Activated CD8-positive, alpha-beta T cell treated with anti-CD3 and anti-CD28 coated beads for 36 hours (primary cell): ENCODE measurements at regions not wholly inside any gene's neighbourhood (a gene's known extent, or its start where the extent isn't known, plus 50 kb on each side); places are given as distances from the start of the nearest gene placed in this dataset.

Experiments
- ATAC-seq: fragments of 200-7000 bp; cut with Tn5 transposase; one replicate; pipeline ENCODE4 v1.10.0; 2021; ENCODE audit warnings: mild to moderate bottlenecking, moderate library complexity
- CTCF ChIA-PET: fragments of 350-600 bp; sonication (Branson Sonifier 250); formaldehyde crosslinking; loops from one replicate; lab custom pipeline; 2021; ENCODE audit warnings: antibody characterized with exemption; lab: Charles Lee
- POLR2A ChIA-PET: fragments of 350-600 bp; sonication (Branson Sonifier 250); formaldehyde crosslinking; loops from one replicate; lab custom pipeline; 2021; ENCODE audit warnings: antibody characterized with exemption; lab: Charles Lee
- DNase-seq: peaks from one replicate; pipeline ENCODE4 v3.0.0-alpha.2; 2020
- H3K27ac Mint-ChIP-seq: one replicate; pipeline ENCODE4 v1.8.0; 2021; ENCODE audit warnings: mild to moderate bottlenecking, mixed read lengths
- H3K27me3 Mint-ChIP-seq: one replicate; pipeline ENCODE4 v1.8.0; 2021; ENCODE audit warnings: mixed read lengths
- H3K36me3 Mint-ChIP-seq: one replicate; pipeline ENCODE4 v1.8.0; 2021; ENCODE audit warnings: low read depth, mixed read lengths
- H3K4me1 Mint-ChIP-seq: one replicate; pipeline ENCODE4 v1.8.0; 2021; ENCODE audit warnings: low read depth, mixed read lengths
- H3K4me3 Mint-ChIP-seq: one replicate; pipeline ENCODE4 v1.8.0; 2021; ENCODE audit warnings: mild to moderate bottlenecking, moderate library complexity, mixed read lengths
- H3K9me3 Mint-ChIP-seq: one replicate; pipeline ENCODE4 v1.8.0; 2021; ENCODE audit warnings: mixed read lengths
- intact Hi-C: fragments of 100-400 bp; cut with micrococcal nuclease; formaldehyde crosslinking; loops from one replicate; pipeline ENCODE4 v1.10.0; 2022
- TF ChIP-seq, protein P1 (sequence below): fragments of 200-600 bp; IDR thresholded peaks from one replicate; pipeline ENCODE4 v1.8.0; 2022; ENCODE audit warnings: antibody characterized with exemption, mild to moderate bottlenecking

DNA sequence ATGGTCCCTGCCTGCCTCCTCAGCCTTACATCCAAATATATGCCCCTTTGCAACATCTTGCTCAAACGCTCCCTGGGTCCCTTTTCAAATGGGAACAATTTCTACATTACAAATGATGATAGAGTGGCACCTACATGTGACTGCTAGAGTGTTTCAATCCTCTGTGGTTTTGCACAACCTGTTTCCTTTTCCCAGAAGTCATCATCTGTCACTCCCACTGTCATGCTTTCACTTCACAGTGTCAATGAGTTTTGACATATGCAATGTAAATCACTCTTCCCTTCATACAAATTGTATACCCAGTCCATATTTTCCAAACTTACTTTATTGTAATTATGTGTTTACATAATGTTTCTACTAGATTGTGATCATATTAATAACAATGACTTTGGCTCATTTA, 887.3 kb downstream of the TDRD15 start:
- H3K36me3 Mint-ChIP-seq = no peaks in the 10 kb centered on the region
- intact Hi-C loops = no loop called here
- TF ChIP-seq, protein P1, sequence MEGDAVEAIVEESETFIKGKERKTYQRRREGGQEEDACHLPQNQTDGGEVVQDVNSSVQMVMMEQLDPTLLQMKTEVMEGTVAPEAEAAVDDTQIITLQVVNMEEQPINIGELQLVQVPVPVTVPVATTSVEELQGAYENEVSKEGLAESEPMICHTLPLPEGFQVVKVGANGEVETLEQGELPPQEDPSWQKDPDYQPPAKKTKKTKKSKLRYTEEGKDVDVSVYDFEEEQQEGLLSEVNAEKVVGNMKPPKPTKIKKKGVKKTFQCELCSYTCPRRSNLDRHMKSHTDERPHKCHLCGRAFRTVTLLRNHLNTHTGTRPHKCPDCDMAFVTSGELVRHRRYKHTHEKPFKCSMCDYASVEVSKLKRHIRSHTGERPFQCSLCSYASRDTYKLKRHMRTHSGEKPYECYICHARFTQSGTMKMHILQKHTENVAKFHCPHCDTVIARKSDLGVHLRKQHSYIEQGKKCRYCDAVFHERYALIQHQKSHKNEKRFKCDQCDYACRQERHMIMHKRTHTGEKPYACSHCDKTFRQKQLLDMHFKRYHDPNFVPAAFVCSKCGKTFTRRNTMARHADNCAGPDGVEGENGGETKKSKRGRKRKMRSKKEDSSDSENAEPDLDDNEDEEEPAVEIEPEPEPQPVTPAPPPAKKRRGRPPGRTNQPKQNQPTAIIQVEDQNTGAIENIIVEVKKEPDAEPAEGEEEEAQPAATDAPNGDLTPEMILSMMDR = no peak
- no peak for DNase-seq
- ChIA-PET CTCF (no interaction called here), POLR2A (no interaction called here)
- H3K27ac Mint-ChIP-seq = no peak overlapping the region
- peaks cover 16% of the 10 kb centered on the region for H3K9me3 Mint-ChIP-seq
- no peak overlapping the region for H3K4me3 Mint-ChIP-seq
- H3K27me3 Mint-ChIP-seq = no peaks in the 10 kb centered on the region
- no peaks in the 10 kb centered on the region for H3K4me1 Mint-ChIP-seq
- ATAC-seq = no peak

DNA sequence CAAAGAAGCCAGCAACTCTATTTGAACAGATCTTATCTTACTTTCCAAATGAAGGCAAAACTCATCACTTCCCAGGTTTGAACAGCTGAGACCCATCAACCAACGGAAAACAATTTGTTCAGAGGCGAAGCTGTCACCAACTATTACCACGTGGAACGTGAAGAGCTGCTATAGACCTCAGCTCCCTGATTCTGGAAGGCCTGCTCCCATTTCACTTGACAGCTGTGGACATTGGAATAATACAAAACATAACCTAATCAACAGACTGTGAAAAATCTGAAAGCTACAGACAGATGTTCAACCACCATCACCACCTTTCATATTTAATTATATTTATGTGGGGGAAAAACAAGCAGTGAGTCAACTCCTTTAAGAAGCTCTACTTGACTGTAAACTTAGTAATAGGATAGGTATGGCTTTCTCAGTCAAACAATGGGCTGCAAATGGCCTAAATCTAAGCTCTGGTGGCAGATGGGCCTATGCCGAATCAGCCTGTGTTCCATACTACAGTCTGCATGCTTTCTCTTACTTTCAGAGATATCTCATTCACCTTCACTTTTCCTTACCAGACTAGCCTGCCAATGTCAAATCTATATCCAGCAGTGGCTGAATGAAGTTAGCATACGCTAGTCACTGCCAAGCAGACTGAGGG, 896.4 kb downstream of the TDRD15 start:
- intact Hi-C loops = no loop called here
- TF ChIP-seq, protein P1 = no peak
- Mint-ChIP-seq H3K27me3 (no peaks in the 10 kb centered on the region), H3K27ac (no peak overlapping the region), H3K4me3 (no peak overlapping the region), H3K36me3 (no peaks in the 10 kb centered on the region), H3K4me1 (no peaks in the 10 kb centered on the region), H3K9me3 (peaks cover 10% of the 10 kb centered on the region)
- no peak for ATAC-seq
- POLR2A ChIA-PET = no interaction called here
- no peak for DNase-seq
- CTCF ChIA-PET = no interaction called here

DNA sequence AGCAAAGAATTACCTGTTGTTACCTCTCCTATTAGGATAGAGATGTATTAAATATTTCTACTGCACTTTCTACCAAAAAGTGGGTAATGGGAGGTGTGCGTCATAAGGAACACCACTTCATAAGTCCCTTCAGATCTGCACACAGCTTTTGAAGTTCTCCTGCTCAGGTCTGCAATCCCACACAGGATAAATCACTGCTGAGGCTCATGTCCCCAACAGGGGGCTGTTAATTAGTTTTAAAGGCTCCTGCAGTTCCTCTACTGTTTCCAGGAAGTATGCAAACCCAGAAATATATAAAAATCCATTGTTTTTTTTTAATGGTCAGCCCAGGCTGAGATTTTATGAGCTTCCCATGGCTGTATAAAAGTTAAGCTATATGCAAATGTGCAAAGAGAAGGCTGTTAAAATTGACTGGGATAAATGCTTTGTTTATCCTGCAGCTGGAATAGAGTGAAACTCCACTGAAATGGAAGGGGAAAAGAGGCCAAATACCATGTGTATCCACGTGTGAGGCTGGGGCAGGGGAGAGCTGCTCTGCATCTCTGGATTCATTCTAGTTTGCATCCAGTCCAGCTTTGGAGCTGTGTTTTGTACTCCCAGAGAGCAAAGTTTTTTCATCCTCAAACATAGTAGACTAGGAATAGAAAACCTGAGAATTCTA, 903.7 kb downstream of the TDRD15 start:
- POLR2A ChIA-PET = no interaction called here
- no peak for ATAC-seq

DNA sequence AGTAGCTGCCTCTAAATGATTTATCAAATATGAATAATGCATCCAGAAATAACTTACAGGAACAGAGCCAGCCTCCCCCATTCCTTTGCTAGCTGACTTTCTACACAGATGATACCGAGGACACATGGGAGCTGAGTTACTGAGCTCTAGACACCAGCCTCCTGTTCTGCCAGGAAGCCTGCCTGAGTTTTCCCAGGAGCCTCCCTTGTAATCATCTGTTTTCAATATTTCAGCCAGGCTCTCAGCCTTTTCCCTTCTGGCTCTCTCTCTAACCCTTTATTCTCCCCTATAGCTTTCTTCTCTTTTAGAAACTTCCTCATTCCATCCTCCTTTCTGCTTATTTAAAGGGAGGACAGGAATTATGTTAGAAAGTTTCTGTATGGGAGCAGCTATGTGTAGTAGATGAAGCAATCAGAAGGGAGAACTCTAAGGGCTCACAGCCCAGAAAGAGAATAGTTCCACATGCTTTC, 911.6 kb downstream of the TDRD15 start:
- no peaks in the 10 kb centered on the region for H3K9me3 Mint-ChIP-seq
- no peaks in the 10 kb centered on the region for H3K4me1 Mint-ChIP-seq
- intact Hi-C loops = no loop called here
- no peak overlapping the region for H3K4me3 Mint-ChIP-seq
- no peaks in the 10 kb centered on the region for H3K36me3 Mint-ChIP-seq
- no peak overlapping the region for H3K27ac Mint-ChIP-seq
- DNase-seq (no peak), ATAC-seq (no peak)
- CTCF ChIA-PET = no interaction called here
- TF ChIP-seq, protein P1 = no peak
- no peaks in the 10 kb centered on the region for H3K27me3 Mint-ChIP-seq
- POLR2A ChIA-PET = no interaction called here

More for the DNA sequence above, 903.7 kb downstream of the TDRD15 start:
- TF ChIP-seq, protein P1 = no peak
- Mint-ChIP-seq H3K36me3 (no peaks in the 10 kb centered on the region), H3K4me3 (no peak overlapping the region), H3K27me3 (no peaks in the 10 kb centered on the region), H3K4me1 (no peaks in the 10 kb centered on the region), H3K27ac (no peak overlapping the region), H3K9me3 (peaks cover 5% of the 10 kb centered on the region)
- intact Hi-C loops = no loop called here
- CTCF ChIA-PET = no interaction called here
- no peak for DNase-seq

DNA sequence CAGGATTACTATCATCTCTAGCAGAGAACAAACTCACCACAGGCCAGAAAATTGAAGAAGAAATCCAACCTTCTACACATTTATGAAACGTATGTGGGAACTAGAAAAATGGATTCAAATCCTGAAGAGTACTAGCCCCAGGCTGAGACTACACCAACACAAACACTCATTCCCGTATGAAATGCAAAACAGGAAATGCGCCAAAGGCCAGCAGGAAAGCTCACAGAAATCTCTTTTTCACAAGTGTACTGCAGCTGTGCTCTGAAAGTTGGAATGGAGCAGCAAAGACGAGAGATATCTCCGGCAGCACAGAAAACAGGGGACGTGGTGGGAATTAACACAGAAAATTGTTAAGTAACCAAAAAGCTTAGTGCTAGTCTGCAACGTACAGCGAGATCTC, 913.5 kb downstream of the TDRD15 start:
- H3K36me3 Mint-ChIP-seq = no peaks in the 10 kb centered on the region
- DNase-seq (no peak), ATAC-seq (no peak)
- no peaks in the 10 kb centered on the region for H3K27me3 Mint-ChIP-seq
- peaks cover 2% of the 10 kb centered on the region for H3K9me3 Mint-ChIP-seq
- H3K4me1 Mint-ChIP-seq = no peaks in the 10 kb centered on the region
- no peak overlapping the region for H3K27ac Mint-ChIP-seq
- ChIA-PET CTCF (no interaction called here), POLR2A (no interaction called here)
- intact Hi-C loops = no loop called here
- TF ChIP-seq, protein P1 = no peak
- H3K4me3 Mint-ChIP-seq = no peak overlapping the region
